SU-DHL-6 (cell line): ENCODE measurements at regions not wholly inside any gene's neighbourhood (a gene's known extent, or its start where the extent isn't known, plus 50 kb on each side); places are given as distances from the start of the nearest gene placed in this dataset.

Source experiments
- H2AFZ ChIP-seq: fragments of 200-600 bp; sonication (generic); 2 replicates; pipeline ENCODE4 v1.6.1; 2014; ENCODE audit warnings: low read depth, mild to moderate bottlenecking, moderate library complexity, mixed read lengths, antibody characterized with exemption, low read length; ENCODE audit not compliant: severe bottlenecking
- H3F3A ChIP-seq: fragments of 200-600 bp; shearing (Covaris generic); 2 replicates; pipeline ENCODE4 v1.6.0; 2016; ENCODE audit warnings: antibody characterized with exemption, mild to moderate bottlenecking; ENCODE audit not compliant: insufficient read depth
- H3K27ac ChIP-seq: fragments of 200-600 bp; sonication (generic); 2 replicates; pipeline ENCODE4 v1.5.1; 2016; ENCODE audit warnings: low read depth, mild to moderate bottlenecking, low read length, moderate library complexity, mixed read lengths
- H3K27me3 ChIP-seq: fragments of 200-600 bp; sonication (generic), shearing (Covaris generic); 2 replicates; pipeline ENCODE4 v1.6.0; 2014; ENCODE audit warnings: mild to moderate bottlenecking, low read length
- H3K36me3 ChIP-seq: fragments of 200-600 bp; sonication (generic); 2 replicates; pipeline ENCODE4 v1.6.1; 2014; ENCODE audit warnings: mild to moderate bottlenecking, low read length, mixed read lengths
- H3K4me2 ChIP-seq: fragments of 300-600, 200-600 bp; shearing (Covaris generic), sonication (generic); 2 replicates; pipeline ENCODE4 v1.6.0; 2014; ENCODE audit warnings: low read length, low read depth, mild to moderate bottlenecking; ENCODE audit not compliant: poor library complexity, severe bottlenecking
- H3K4me3 ChIP-seq: fragments of 200-600 bp; sonication (generic); 2 replicates; pipeline ENCODE4 v1.5.1; 2014; ENCODE audit warnings: antibody characterized with exemption, low read length, mild to moderate bottlenecking, mixed read lengths; ENCODE audit not compliant: insufficient read depth, poor library complexity, severe bottlenecking
- H3K79me2 ChIP-seq: fragments of 200-600 bp; sonication (generic); 2 replicates; pipeline ENCODE4 v1.6.1; 2014; ENCODE audit warnings: mild to moderate bottlenecking, low read length, moderate library complexity; ENCODE audit not compliant: insufficient read depth
- H3K9ac ChIP-seq: fragments of 200-600 bp; sonication (generic); 2 replicates; pipeline ENCODE4 v1.7.0; 2014; ENCODE audit warnings: mild to moderate bottlenecking, low read length
- H3K9me2 ChIP-seq: fragments of 200-600 bp; sonication (generic); replicated peaks from 2 replicates; pipeline ENCODE4 v1.6.1; 2014; ENCODE audit warnings: low read length; ENCODE audit not compliant: insufficient read depth
- H3K9me3 ChIP-seq: fragments of 200-600 bp; sonication (generic); 2 replicates; pipeline ENCODE4 v1.6.1; 2014; ENCODE audit warnings: low read length, mixed read lengths; ENCODE audit not compliant: insufficient read depth
- H4K20me1 ChIP-seq: fragments of 200-600 bp; sonication (generic); 2 replicates; pipeline ENCODE4 v1.6.1; 2014; ENCODE audit warnings: low read depth, mild to moderate bottlenecking, antibody characterized with exemption, low read length, moderate library complexity, mixed read lengths
- EZH2phosphoT487 ChIP-seq: fragments of 200-600 bp; sonication (generic), shearing (Covaris generic); conservative IDR thresholded peaks from 2 replicates; pipeline ENCODE4 v1.6.1; 2018; ENCODE audit warnings: mild to moderate bottlenecking, antibody characterized with exemption, low read length, moderate library complexity, mixed read lengths
- TF ChIP-seq, protein P1 (sequence below): fragments of 200-600 bp; sonication (generic); IDR thresholded peaks from one replicate; pipeline ENCODE4 v1.5.1; 2017; ENCODE audit warnings: antibody characterized with exemption, mild to moderate bottlenecking, low read length, moderate library complexity; ENCODE audit not compliant: insufficient read depth, poor library complexity, severe bottlenecking

DNA sequence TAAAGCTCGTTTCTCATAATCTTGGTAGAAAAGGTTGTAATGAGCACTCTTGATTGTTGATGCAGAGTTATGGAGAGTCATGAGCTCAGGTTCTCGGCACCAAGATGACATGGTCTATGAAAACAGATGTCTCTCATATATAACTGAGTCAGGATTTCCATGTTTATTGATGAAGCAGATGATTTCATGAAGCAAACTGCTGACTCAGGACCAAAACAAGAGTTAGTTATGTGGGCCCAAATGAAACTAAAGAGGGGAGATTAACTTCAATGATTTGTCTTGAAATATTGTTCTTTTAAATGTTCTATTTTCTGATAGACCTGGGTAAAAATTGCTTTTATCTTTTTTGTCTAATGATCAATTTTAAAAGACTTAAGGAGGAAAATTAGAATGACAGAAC lies 258.6 kb upstream of the CTNND2 start:
- Histone ChIP-seq H3F3A (no peaks in the 10 kb centered on the region), H3K27me3 (no peaks in the 10 kb centered on the region), H3K4me3 (no peak overlapping the region), H2AFZ (no peak overlapping the region), H3K9me3 (no peaks in the 10 kb centered on the region), H3K79me2 (no peaks in the 10 kb centered on the region), H3K36me3 (no peaks in the 10 kb centered on the region), H3K9ac (no peak overlapping the region), H3K9me2 (no peaks in the 10 kb centered on the region), H4K20me1 (no peaks in the 10 kb centered on the region), H3K27ac (no peak overlapping the region), H3K4me2 (no peak overlapping the region)
- TF ChIP-seq EZH2phosphoT487: no peak
- TF ChIP-seq, protein P1, sequence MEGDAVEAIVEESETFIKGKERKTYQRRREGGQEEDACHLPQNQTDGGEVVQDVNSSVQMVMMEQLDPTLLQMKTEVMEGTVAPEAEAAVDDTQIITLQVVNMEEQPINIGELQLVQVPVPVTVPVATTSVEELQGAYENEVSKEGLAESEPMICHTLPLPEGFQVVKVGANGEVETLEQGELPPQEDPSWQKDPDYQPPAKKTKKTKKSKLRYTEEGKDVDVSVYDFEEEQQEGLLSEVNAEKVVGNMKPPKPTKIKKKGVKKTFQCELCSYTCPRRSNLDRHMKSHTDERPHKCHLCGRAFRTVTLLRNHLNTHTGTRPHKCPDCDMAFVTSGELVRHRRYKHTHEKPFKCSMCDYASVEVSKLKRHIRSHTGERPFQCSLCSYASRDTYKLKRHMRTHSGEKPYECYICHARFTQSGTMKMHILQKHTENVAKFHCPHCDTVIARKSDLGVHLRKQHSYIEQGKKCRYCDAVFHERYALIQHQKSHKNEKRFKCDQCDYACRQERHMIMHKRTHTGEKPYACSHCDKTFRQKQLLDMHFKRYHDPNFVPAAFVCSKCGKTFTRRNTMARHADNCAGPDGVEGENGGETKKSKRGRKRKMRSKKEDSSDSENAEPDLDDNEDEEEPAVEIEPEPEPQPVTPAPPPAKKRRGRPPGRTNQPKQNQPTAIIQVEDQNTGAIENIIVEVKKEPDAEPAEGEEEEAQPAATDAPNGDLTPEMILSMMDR: no peak

DNA sequence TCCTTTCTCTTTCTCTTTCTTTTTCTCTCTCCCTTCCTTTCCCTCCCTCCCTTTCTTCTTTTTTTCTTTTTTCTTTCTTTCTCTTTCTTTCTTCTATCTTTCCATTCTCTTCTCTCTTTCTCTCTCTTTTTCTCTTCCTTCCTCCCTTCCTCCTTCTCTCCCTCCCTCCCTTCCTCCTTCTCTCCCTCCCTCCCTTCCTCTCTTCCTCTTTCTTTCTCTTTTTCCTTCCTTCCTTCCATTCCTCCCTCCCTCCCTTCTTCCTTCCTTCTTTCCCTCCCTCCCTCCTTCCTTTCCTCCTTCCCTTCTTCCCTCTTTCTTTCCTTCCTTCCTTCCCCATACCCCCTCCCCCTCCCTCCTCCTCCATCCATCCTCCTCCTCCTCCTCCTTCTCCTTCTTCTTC lies 243.3 kb upstream of the CTNND2 start:
- H3K9me3 ChIP-seq: no peaks in the 10 kb centered on the region; the same call in 1 of the 2 replicates
- H3K9ac ChIP-seq: no peak overlapping the region
- H3K9me2 ChIP-seq: no peaks in the 10 kb centered on the region
- no peaks in the 10 kb centered on the region for H3K36me3 ChIP-seq
- H3K4me2 ChIP-seq: no peak overlapping the region
- no peak for TF ChIP-seq EZH2phosphoT487
- TF ChIP-seq, protein P1: no peak
- no peaks in the 10 kb centered on the region for H4K20me1 ChIP-seq
- H2AFZ ChIP-seq: no peak overlapping the region
- H3F3A ChIP-seq: no peaks in the 10 kb centered on the region
- no peaks in the 10 kb centered on the region for H3K27me3 ChIP-seq
- no peaks in the 10 kb centered on the region for H3K79me2 ChIP-seq
- H3K27ac ChIP-seq: no peak overlapping the region
- no peak overlapping the region for H3K4me3 ChIP-seq

DNA sequence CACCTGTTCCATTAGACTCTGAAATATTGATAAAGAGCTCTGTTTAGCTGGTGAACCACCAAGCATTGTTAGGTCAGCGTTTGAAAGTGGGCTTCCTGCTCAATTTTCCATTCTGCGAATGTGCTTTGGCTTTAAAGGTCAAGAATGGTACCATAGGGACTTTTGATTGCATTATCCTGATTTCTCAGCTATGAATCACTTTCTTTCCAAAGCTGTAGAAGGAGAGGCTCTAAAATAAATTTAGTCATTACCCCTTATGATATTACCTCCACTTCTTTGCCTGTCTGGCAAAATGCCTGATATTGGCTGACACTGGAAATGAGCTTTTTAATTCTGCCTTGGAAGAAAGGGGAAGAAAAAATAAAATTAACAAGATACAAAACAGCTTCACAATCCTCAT lies 237.2 kb upstream of the CTNND2 start:
- no peaks in the 10 kb centered on the region for H3K27me3 ChIP-seq
- TF ChIP-seq, protein P1: no peak
- no peak for TF ChIP-seq EZH2phosphoT487
- H3K79me2 ChIP-seq: no peaks in the 10 kb centered on the region
- H3K9me2 ChIP-seq: no peaks in the 10 kb centered on the region
- H3K27ac ChIP-seq: no peak overlapping the region
- H3K4me2 ChIP-seq: no peak overlapping the region
- H3K9ac ChIP-seq: no peak overlapping the region
- H3F3A ChIP-seq: no peaks in the 10 kb centered on the region
- no peak overlapping the region for H2AFZ ChIP-seq
- no peaks in the 10 kb centered on the region for H4K20me1 ChIP-seq
- H3K4me3 ChIP-seq: no peak overlapping the region
- no peaks in the 10 kb centered on the region for H3K36me3 ChIP-seq
- no peaks in the 10 kb centered on the region; the same call in 1 of the 2 replicates for H3K9me3 ChIP-seq
